IMR-90 (cell line): ENCODE measurements at regions not wholly inside any gene's neighbourhood (a gene's known extent, or its start where the extent isn't known, plus 50 kb on each side); places are given as distances from the start of the nearest gene placed in this dataset.

Experiments used
- CEBPB ChIP-seq: IDR thresholded peaks from 2 replicates; pipeline ENCODE4 v1.6.1; 2012; ENCODE audit warnings: low read depth, low read length, improper control_type of control experiment
- FOS ChIP-seq: fragments of 150-350 bp; IDR thresholded peaks from 2 replicates; pipeline ENCODE4 v1.6.1; 2016; ENCODE audit warnings: low read depth, low read length
- MAFK ChIP-seq: IDR thresholded peaks from 2 replicates; pipeline ENCODE4 v1.6.1; 2012; ENCODE audit warnings: low read depth, low read length, improper control_type of control experiment
- MAZ ChIP-seq: IDR thresholded peaks from 2 replicates; pipeline ENCODE4 v1.6.1; 2012; ENCODE audit warnings: low read depth, mild to moderate bottlenecking, low read length, improper control_type of control experiment, moderate library complexity, borderline replicate concordance
- MXI1 ChIP-seq: IDR thresholded peaks from 2 replicates; pipeline ENCODE4 v1.6.1; 2012; ENCODE audit warnings: low read depth, mild to moderate bottlenecking, low read length, moderate library complexity, borderline replicate concordance
- NFE2L2 ChIP-seq: fragments of 150-350 bp; IDR thresholded peaks from 2 replicates; pipeline ENCODE4 v1.6.1; 2016; ENCODE audit warnings: low read depth, mild to moderate bottlenecking, low read length
- POLR2A ChIP-seq: IDR thresholded peaks from 2 replicates; pipeline ENCODE4 v1.6.1; 2012; ENCODE audit warnings: mild to moderate bottlenecking, low read depth, low read length
- RAD21 ChIP-seq: IDR thresholded peaks from 2 replicates; pipeline ENCODE4 v1.6.1; 2012; ENCODE audit warnings: low read length, improper control_type of control experiment
- RCOR1 ChIP-seq: IDR thresholded peaks from 2 replicates; pipeline ENCODE4 v1.6.1; 2012; ENCODE audit warnings: mild to moderate bottlenecking, low read length, improper control_type of control experiment; ENCODE audit not compliant: insufficient replicate concordance
- RFX5 ChIP-seq: IDR thresholded peaks from 2 replicates; pipeline ENCODE4 v1.8.0; 2012; ENCODE audit warnings: low read depth, mild to moderate bottlenecking, low read length, moderate library complexity
- TF ChIP-seq, protein P1 (sequence below): conservative IDR thresholded peaks from 2 replicates; pipeline ENCODE4 v1.5.1; 2012; ENCODE audit warnings: mild to moderate bottlenecking, low read depth, low read length, improper control_type of control experiment
- TF ChIP-seq, protein P2 (sequence below): fragments of 150-350 bp; IDR thresholded peaks from 2 replicates; pipeline ENCODE4 v1.6.1; 2017; ENCODE audit warnings: mild to moderate bottlenecking, antibody characterized with exemption, low read length, low read depth

DNA sequence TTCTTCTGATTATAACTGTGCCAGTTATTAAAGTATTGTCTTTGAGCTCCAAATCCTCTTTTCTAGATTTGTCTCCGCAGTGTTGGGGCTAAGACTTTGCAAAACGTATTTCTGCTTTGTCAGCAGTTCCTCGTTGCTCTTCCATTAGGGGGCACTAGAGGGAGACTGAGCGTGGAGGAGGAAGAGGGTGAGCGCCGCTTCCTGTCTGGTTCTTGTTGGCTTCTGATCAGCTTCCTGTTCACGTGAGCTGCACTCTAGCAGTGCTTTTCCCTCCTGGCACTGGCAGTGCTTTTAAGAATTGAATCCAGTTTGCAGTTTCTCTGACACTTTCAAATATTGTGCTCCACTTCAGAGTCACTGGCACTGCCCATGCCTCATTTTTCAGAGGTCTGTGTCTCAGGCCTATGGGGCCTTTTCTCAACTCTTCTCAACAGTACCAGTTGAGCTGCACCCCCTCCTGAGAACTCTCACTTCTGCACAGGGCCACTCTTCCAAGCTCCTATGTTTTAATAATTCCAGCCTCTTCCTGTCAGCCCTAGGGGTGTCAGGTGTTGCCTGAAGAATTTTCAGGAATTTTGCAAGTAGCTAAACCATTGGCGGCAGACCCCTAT lies 54.4 kb upstream of the LCORL start:
- TF ChIP-seq POLR2A (no peak), RAD21 (no peak), RCOR1 (no peak), MXI1 (no peak), CEBPB (no peak), MAZ (no peak), MAFK (peak; percentile 99), RFX5 (no peak), FOS (no peak), NFE2L2 (no peak)
- TF ChIP-seq, protein P1, sequence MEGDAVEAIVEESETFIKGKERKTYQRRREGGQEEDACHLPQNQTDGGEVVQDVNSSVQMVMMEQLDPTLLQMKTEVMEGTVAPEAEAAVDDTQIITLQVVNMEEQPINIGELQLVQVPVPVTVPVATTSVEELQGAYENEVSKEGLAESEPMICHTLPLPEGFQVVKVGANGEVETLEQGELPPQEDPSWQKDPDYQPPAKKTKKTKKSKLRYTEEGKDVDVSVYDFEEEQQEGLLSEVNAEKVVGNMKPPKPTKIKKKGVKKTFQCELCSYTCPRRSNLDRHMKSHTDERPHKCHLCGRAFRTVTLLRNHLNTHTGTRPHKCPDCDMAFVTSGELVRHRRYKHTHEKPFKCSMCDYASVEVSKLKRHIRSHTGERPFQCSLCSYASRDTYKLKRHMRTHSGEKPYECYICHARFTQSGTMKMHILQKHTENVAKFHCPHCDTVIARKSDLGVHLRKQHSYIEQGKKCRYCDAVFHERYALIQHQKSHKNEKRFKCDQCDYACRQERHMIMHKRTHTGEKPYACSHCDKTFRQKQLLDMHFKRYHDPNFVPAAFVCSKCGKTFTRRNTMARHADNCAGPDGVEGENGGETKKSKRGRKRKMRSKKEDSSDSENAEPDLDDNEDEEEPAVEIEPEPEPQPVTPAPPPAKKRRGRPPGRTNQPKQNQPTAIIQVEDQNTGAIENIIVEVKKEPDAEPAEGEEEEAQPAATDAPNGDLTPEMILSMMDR = 0 out of 2 replicates have a peak, but pooled peaks have one; percentile 24
- TF ChIP-seq, protein P2, sequence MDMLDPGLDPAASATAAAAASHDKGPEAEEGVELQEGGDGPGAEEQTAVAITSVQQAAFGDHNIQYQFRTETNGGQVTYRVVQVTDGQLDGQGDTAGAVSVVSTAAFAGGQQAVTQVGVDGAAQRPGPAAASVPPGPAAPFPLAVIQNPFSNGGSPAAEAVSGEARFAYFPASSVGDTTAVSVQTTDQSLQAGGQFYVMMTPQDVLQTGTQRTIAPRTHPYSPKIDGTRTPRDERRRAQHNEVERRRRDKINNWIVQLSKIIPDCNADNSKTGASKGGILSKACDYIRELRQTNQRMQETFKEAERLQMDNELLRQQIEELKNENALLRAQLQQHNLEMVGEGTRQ = no peak
